Mucosa of stomach (tissue), 1 donor: ENCODE measurements at regions not wholly inside any gene's neighbourhood (a gene's known extent, or its start where the extent isn't known, plus 50 kb on each side); places are given as distances from the start of the nearest gene placed in this dataset.

Source experiments
- H3K27me3 ChIP-seq: one replicate; pipeline ENCODE4 v1.7.0; 2013; ENCODE audit warnings: mild to moderate bottlenecking, low read length; ENCODE audit not compliant: control insufficient read depth, insufficient read depth
- H3K36me3 ChIP-seq: one replicate; pipeline ENCODE4 v1.7.0; 2013; ENCODE audit warnings: low read length; ENCODE audit not compliant: control insufficient read depth, insufficient read depth
- H3K4me1 ChIP-seq: one replicate; pipeline ENCODE4 v1.7.0; 2013; ENCODE audit warnings: mild to moderate bottlenecking, low read length; ENCODE audit not compliant: control insufficient read depth, insufficient read depth
- H3K4me3 ChIP-seq: one replicate; pipeline ENCODE4 v1.7.0; 2013; ENCODE audit warnings: low read length
- H3K9ac ChIP-seq: one replicate; pipeline ENCODE4 v1.7.0; 2013; ENCODE audit warnings: mild to moderate bottlenecking, low read length, moderate library complexity
- H3K9me3 ChIP-seq: one replicate; pipeline ENCODE4 v1.7.0; 2013; ENCODE audit warnings: mild to moderate bottlenecking, low read length, moderate library complexity; ENCODE audit not compliant: control insufficient read depth
- donor health status: Pancreatic carcinoma.

- Histone ChIP-seq H3K9ac (no peak overlapping the region), H3K4me3 (no peak overlapping the region), H3K27me3 (no peaks in the 10 kb centered on the region), H3K9me3 (no peaks in the 10 kb centered on the region), H3K36me3 (no peaks in the 10 kb centered on the region), H3K4me1 (no peaks in the 10 kb centered on the region)
Measured at GRCh38 chr12:75606956-75607355, 95.5 kb upstream of the KRR1 start.

GRCh38 chr12:75606151-75606550 lies 94.7 kb upstream of the KRR1 start:
- Histone ChIP-seq H3K9me3 (no peaks in the 10 kb centered on the region), H3K27me3 (no peaks in the 10 kb centered on the region), H3K9ac (no peak overlapping the region)

GRCh38 chr12:75603475-75603874 lies 92.1 kb upstream of the KRR1 start:
- Histone ChIP-seq H3K4me3 (no peak overlapping the region), H3K9me3 (no peaks in the 10 kb centered on the region), H3K9ac (no peak overlapping the region), H3K4me1 (no peaks in the 10 kb centered on the region), H3K36me3 (no peaks in the 10 kb centered on the region), H3K27me3 (no peaks in the 10 kb centered on the region)

More at GRCh38 chr12:75606151-75606550, 94.7 kb upstream of the KRR1 start:
- no peaks in the 10 kb centered on the region for H3K4me1 ChIP-seq
- no peaks in the 10 kb centered on the region for H3K36me3 ChIP-seq
- H3K4me3 ChIP-seq = no peak overlapping the region

GRCh38 chr12:75602106-75602505 lies 90.7 kb upstream of the KRR1 start:
- Histone ChIP-seq H3K36me3 (no peaks in the 10 kb centered on the region), H3K9ac (no peak overlapping the region), H3K9me3 (no peaks in the 10 kb centered on the region), H3K4me1 (no peaks in the 10 kb centered on the region), H3K27me3 (no peaks in the 10 kb centered on the region), H3K4me3 (no peak overlapping the region)

- Histone ChIP-seq H3K9ac (no peak overlapping the region), H3K27me3 (no peaks in the 10 kb centered on the region), H3K9me3 (no peaks in the 10 kb centered on the region), H3K36me3 (no peaks in the 10 kb centered on the region), H3K4me3 (no peak overlapping the region), H3K4me1 (no peaks in the 10 kb centered on the region)
Measured at GRCh38 chr12:75600146-75600545, 88.7 kb upstream of the KRR1 start.

GRCh38 chr12:75599061-75599460 lies 87.7 kb upstream of the KRR1 start:
- no peaks in the 10 kb centered on the region for H3K9me3 ChIP-seq

GRCh38 chr12:75596406-75596805 lies 85.0 kb upstream of the KRR1 start:
- no peaks in the 10 kb centered on the region for H3K9me3 ChIP-seq
- H3K27me3 ChIP-seq = no peaks in the 10 kb centered on the region
- no peaks in the 10 kb centered on the region for H3K36me3 ChIP-seq
- no peak overlapping the region for H3K4me3 ChIP-seq
- H3K9ac ChIP-seq = no peak overlapping the region
- no peaks in the 10 kb centered on the region for H3K4me1 ChIP-seq

More at GRCh38 chr12:75599061-75599460, 87.7 kb upstream of the KRR1 start:
- Histone ChIP-seq H3K9ac (no peak overlapping the region), H3K36me3 (no peaks in the 10 kb centered on the region), H3K4me1 (no peaks in the 10 kb centered on the region), H3K27me3 (no peaks in the 10 kb centered on the region), H3K4me3 (no peak overlapping the region)

GRCh38 chr12:75592638-75593335 lies 81.4 kb upstream of the KRR1 start:
- Histone ChIP-seq H3K4me1 (no peaks in the 10 kb centered on the region), H3K9ac (no peak overlapping the region), H3K4me3 (no peak overlapping the region)

GRCh38 chr12:75592086-75592485 lies 80.7 kb upstream of the KRR1 start:
- Histone ChIP-seq H3K4me3 (no peak overlapping the region), H3K9ac (no peak overlapping the region), H3K27me3 (no peaks in the 10 kb centered on the region), H3K36me3 (no peaks in the 10 kb centered on the region), H3K9me3 (no peaks in the 10 kb centered on the region), H3K4me1 (no peaks in the 10 kb centered on the region)

More at GRCh38 chr12:75592638-75593335, 81.4 kb upstream of the KRR1 start:
- Histone ChIP-seq H3K27me3 (no peaks in the 10 kb centered on the region), H3K36me3 (no peaks in the 10 kb centered on the region), H3K9me3 (no peaks in the 10 kb centered on the region)

GRCh38 chr12:75591628-75592027 lies 80.2 kb upstream of the KRR1 start:
- H3K4me1 ChIP-seq = no peaks in the 10 kb centered on the region
- no peak overlapping the region for H3K4me3 ChIP-seq
- H3K36me3 ChIP-seq = no peaks in the 10 kb centered on the region
- no peak overlapping the region for H3K9ac ChIP-seq
- H3K9me3 ChIP-seq = no peaks in the 10 kb centered on the region
- no peaks in the 10 kb centered on the region for H3K27me3 ChIP-seq

- H3K4me1 ChIP-seq = no peaks in the 10 kb centered on the region
- H3K9ac ChIP-seq = no peak overlapping the region
Measured at GRCh38 chr12:75589801-75590200, 78.4 kb upstream of the KRR1 start.

GRCh38 chr12:75587340-75588106 lies 76.1 kb upstream of the KRR1 start:
- no peaks in the 10 kb centered on the region for H3K9me3 ChIP-seq
- no peaks in the 10 kb centered on the region for H3K4me1 ChIP-seq
- no peak overlapping the region for H3K4me3 ChIP-seq
- H3K36me3 ChIP-seq = no peaks in the 10 kb centered on the region
- no peak overlapping the region for H3K9ac ChIP-seq
- no peaks in the 10 kb centered on the region for H3K27me3 ChIP-seq

More at GRCh38 chr12:75589801-75590200, 78.4 kb upstream of the KRR1 start:
- no peak overlapping the region for H3K4me3 ChIP-seq
- H3K9me3 ChIP-seq = no peaks in the 10 kb centered on the region
- H3K27me3 ChIP-seq = no peaks in the 10 kb centered on the region
- H3K36me3 ChIP-seq = no peaks in the 10 kb centered on the region
